ENCODE measurements at regions not wholly inside any gene's neighbourhood (a gene's known extent, or its start where the extent isn't known, plus 50 kb on each side); places are given as distances from the start of the nearest gene placed in this dataset.

DNA sequence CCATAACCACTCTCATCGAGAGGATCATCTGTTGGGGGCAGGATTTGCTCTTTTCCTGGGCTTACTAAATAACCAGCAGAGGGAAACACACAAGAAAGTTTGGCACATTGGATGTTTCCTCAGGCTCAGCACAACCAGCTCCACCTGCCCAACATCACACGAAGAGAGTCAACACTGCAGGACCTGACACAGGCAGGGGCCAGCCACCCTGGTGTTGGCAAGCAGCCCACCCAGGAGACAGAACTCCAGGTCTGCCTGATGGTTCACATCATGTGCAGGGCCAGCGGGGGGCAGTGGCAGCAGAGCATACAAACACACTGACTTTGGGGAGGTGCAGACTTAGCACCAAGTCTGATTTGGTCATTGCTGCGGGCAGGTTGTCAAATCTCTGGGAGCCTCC, 182.3 kb upstream of the GALNT2 start:
- no peaks in the 10 kb centered on the region for H3K36me3 ChIP-seq (ENCODE audit: control insufficient read depth, insufficient read depth, low read length)
- WGBS, 2 experiments (ENCODE audit: insufficient coverage in 2 of 2), result 57 to 95% methylated on average over 1 to 3 of the region's 4 CpGs
- no peak overlapping the region for H3K4me3 ChIP-seq (ENCODE audit: extremely low read depth, insufficient read depth, low read length, poor library complexity, severe bottlenecking)
- H3K4me1 ChIP-seq (ENCODE audit: control insufficient read depth, insufficient read depth, low read length, poor library complexity, severe bottlenecking), result peaks cover 5% of the 10 kb centered on the region
- H3K27ac ChIP-seq (ENCODE audit: low read depth, low read length, severe bottlenecking), result no peak overlapping the region
- no peaks in the 10 kb centered on the region for H3K9me3 ChIP-seq (ENCODE audit: control insufficient read depth, low read length)

DNA sequence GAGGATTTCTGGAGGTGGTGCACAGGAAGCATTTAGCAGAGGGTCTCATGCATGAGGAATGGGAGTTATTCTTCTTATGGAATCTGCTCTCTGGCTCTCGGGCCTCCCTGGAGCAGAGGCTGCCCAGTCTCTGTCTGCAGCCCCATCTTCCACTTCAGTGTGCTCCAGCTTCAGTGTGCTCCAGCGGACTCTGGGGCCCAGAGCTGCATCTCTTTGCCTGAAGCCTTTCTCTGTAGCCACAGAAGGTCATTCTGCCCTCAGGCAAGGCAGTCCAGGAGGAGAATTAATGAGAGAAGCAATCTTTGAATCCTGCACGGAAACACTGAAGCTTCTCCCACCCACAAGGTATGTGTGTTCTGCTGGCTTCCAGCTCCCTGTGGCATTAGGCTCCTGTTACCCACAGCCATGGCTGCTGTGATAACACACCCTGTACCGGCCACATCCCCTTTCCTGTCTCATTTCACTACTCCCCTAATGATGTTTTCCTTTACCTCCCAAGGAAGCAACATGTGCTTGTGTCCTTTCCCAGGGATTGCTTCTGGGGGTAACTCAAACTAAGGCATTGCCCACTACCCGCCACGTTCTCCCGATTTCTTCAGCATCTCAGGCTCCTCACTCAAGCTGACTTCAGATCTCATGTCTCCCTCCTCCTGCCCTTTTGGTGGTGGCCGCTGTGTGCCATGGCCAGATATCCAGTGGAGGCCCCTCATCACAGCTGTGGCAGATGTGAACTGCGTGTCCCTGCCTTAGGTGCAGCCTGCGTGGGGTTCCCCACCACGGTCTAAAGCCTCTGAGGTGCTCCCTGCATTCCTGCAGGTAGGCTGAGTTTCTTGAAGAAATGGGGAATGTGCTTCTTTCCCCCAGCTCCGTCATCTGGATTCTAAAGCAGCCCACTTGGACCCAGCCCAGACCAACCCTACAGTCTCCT, 181.2 kb upstream of the GALNT2 start:
- WGBS, 2 experiments (ENCODE audit: insufficient coverage in 2 of 2), result 90 to 91% methylated on average over 10 of the region's 12 CpGs
- no peaks in the 10 kb centered on the region for H3K9me3 ChIP-seq (ENCODE audit: control insufficient read depth, low read length)
- no peaks in the 10 kb centered on the region for H3K36me3 ChIP-seq (ENCODE audit: control insufficient read depth, insufficient read depth, low read length)
- H3K4me3 ChIP-seq (ENCODE audit: extremely low read depth, insufficient read depth, low read length, poor library complexity, severe bottlenecking), result no peak overlapping the region
- H3K27ac ChIP-seq (ENCODE audit: low read depth, low read length, severe bottlenecking), result no peak overlapping the region
- no peaks in the 10 kb centered on the region for H3K4me1 ChIP-seq (ENCODE audit: control insufficient read depth, insufficient read depth, low read length, poor library complexity, severe bottlenecking)

DNA sequence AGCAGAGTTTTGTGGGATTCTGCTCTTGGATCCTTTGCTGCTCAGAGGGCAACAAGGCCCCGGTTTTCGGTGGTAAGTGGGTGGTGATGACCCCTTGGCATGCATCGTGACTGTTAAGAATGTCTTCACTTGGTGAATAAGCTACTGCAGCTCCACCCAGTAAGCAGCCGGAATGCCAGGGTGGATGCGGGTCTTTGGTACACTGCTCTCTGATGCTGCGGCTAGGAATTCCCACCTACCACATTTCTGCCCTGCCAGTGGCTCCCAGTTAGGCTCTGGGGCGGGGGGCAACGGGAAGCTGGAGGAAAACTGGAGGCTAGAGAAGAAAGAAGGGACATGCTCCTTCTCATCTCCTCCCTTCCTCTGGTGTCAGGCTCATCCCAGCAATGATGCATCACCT, 180.4 kb upstream of the GALNT2 start:
- Histone ChIP-seq H3K9me3 (ENCODE audit: control insufficient read depth, low read length) (no peaks in the 10 kb centered on the region), H3K4me1 (ENCODE audit: control insufficient read depth, insufficient read depth, low read length, poor library complexity, severe bottlenecking) (no peaks in the 10 kb centered on the region), H3K27ac (ENCODE audit: low read depth, low read length, severe bottlenecking) (no peak overlapping the region), H3K4me3 (ENCODE audit: extremely low read depth, insufficient read depth, low read length, poor library complexity, severe bottlenecking) (no peak overlapping the region), H3K36me3 (ENCODE audit: control insufficient read depth, insufficient read depth, low read length) (no peaks in the 10 kb centered on the region)
- 90 to 96% methylated on average over 5 to 6 of the region's 8 CpGs for WGBS, 2 experiments (ENCODE audit: insufficient coverage in 2 of 2)

DNA sequence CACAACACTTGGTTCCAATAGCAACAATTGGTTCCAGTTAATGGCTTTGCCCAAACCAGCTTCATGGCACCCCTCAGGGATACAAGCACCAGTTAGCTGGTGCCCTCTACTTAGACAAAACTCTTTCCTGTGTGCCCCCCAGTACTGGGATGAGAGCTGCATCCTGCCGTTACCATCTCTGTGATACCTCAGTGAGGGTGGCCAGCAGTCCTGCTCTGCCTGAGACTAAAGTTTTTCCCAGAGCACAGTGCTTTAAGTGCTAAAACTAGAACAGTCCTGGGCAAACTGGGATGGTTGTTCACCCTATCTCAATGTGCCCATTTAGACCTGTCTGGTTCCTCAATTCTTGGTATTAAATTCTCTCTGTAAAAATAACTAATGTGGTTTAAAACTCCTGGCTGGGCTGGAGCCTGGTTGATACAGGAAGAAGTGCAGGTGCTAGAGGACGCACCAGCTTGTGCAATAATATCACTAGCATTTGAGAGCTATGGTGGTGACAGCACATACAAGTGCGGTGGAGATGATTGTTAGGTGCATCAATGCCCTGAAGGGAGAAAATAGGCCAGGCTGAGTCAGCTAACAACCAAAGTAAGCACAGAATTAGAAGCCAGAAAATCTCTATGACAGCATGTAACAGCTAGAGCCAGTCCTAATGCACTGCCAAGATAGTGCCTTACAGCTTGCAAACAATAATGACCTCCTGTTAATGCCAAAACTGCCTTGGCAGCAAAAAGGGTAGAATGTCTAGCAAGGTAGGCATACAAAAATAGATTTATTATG, 179.8 kb upstream of the GALNT2 start:
- Histone ChIP-seq H3K4me3 (ENCODE audit: extremely low read depth, insufficient read depth, low read length, poor library complexity, severe bottlenecking) (no peak overlapping the region), H3K4me1 (ENCODE audit: control insufficient read depth, insufficient read depth, low read length, poor library complexity, severe bottlenecking) (no peaks in the 10 kb centered on the region), H3K9me3 (ENCODE audit: control insufficient read depth, low read length) (no peaks in the 10 kb centered on the region), H3K27ac (ENCODE audit: low read depth, low read length, severe bottlenecking) (no peak overlapping the region), H3K36me3 (ENCODE audit: control insufficient read depth, insufficient read depth, low read length) (no peaks in the 10 kb centered on the region)
- WGBS, 2 experiments (ENCODE audit: insufficient coverage in 2 of 2), result 86 to 95% methylated on average over 1 to 2 of the region's 3 CpGs

DNA sequence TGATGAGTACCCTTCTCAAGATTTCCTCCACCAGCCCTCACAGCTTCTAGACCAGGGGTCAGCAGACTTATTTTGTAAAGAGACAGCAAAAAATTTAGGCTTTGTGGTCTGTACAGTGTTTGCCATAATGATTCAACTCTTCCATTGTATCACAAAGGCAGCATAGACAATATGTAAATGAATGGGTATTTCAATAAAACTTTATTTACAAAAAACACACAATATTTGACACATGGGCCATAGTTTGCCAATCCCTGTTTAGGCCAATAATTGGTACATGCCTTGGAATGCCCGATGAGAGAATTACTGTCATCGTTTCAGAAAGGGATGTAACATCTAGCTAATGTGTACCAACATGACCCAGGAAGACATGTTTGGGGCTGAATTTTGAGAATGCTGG, 178.9 kb upstream of the GALNT2 start:
- no peaks in the 10 kb centered on the region for H3K36me3 ChIP-seq (ENCODE audit: control insufficient read depth, insufficient read depth, low read length)
- H3K9me3 ChIP-seq (ENCODE audit: control insufficient read depth, low read length), result no peaks in the 10 kb centered on the region
- H3K4me3 ChIP-seq (ENCODE audit: extremely low read depth, insufficient read depth, low read length, poor library complexity, severe bottlenecking), result no peak overlapping the region
- H3K27ac ChIP-seq (ENCODE audit: low read depth, low read length, severe bottlenecking), result no peak overlapping the region
- H3K4me1 ChIP-seq (ENCODE audit: control insufficient read depth, insufficient read depth, low read length, poor library complexity, severe bottlenecking), result no peaks in the 10 kb centered on the region
- 83 to 100% methylated on average over 2 of the region's 2 CpGs for WGBS, 2 experiments (ENCODE audit: insufficient coverage in 2 of 2)

DNA sequence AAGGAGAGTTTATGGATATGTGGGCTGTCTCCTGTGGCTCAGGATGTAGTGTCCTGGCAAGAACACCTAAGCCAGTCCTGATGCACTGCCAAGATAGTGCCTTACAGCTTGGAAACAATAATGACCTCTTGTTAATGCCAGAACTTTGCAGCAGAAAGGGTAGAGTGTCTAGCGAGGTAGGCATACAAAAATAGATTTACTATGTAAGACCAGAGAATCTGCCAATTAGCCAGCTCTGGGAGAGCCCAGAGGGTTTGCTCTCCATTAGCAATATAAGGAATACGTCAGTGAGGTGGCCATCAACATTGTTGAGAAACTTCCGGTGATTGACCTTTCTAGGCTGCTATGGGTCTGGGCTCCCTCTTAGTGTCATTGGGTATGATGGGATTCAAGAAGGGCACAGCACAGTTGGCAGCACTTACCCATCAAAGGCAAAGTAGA, 178.5 kb upstream of the GALNT2 start:
- H3K4me3 ChIP-seq (ENCODE audit: extremely low read depth, insufficient read depth, low read length, poor library complexity, severe bottlenecking), result no peak overlapping the region
- H3K36me3 ChIP-seq (ENCODE audit: control insufficient read depth, insufficient read depth, low read length), result no peaks in the 10 kb centered on the region
- no peaks in the 10 kb centered on the region for H3K4me1 ChIP-seq (ENCODE audit: control insufficient read depth, insufficient read depth, low read length, poor library complexity, severe bottlenecking)
- WGBS, 2 experiments (ENCODE audit: insufficient coverage in 2 of 2), result 90 to 93% methylated on average over 3 of the region's 3 CpGs
- H3K9me3 ChIP-seq (ENCODE audit: control insufficient read depth, low read length), result no peaks in the 10 kb centered on the region
- H3K27ac ChIP-seq (ENCODE audit: low read depth, low read length, severe bottlenecking), result no peak overlapping the region

DNA sequence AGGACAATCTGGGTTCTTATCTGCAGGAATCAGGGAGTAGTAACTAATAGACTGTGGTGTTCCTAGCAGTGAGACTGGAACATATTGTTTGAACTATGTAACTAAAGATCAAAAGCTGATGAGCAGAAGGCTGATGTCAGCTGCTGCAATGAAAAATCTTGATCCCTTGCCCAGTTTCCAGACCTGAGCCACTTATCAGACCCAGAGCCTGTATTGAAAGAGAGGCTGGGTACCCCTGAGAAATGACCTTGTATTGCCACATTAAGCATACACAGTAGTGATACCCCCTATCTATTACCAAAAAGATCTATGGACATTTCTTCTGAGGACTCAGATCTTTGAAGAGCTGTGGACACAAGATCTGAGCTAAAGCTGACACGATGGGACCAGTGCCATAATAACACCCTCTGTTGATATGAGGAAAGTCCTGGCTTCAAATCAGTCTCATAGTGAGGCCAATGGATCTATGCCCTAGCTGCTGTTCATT, 178.0 kb upstream of the GALNT2 start:
- H3K9me3 ChIP-seq (ENCODE audit: control insufficient read depth, low read length), result no peaks in the 10 kb centered on the region
- H3K36me3 ChIP-seq (ENCODE audit: control insufficient read depth, insufficient read depth, low read length), result no peaks in the 10 kb centered on the region
- no peak overlapping the region for H3K4me3 ChIP-seq (ENCODE audit: extremely low read depth, insufficient read depth, low read length, poor library complexity, severe bottlenecking)
- WGBS, 2 experiments (ENCODE audit: insufficient coverage in 2 of 2), result 83 to 87% methylated on average over 1 of the region's 1 CpG
- no peak overlapping the region for H3K27ac ChIP-seq (ENCODE audit: low read depth, low read length, severe bottlenecking)
- no peaks in the 10 kb centered on the region for H3K4me1 ChIP-seq (ENCODE audit: control insufficient read depth, insufficient read depth, low read length, poor library complexity, severe bottlenecking)

DNA sequence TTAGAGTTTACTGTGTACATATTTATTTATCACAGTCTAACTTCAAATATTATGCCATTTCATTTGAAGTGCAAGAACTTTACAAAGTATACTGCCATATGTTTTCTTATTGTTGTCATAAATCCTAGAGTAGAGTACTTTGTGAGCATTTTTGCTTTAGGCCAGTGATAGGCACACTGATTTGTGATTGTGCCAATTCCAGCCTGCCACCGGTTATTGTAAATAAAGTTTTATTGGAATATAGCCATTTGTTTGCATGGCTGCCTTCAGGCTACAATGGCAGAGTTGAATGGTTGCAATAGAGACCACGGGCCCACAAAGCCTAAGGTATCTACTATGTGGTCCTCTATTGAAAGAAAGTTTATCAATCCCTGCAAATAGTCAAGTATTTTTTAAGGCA, 175.8 kb upstream of the GALNT2 start:
- H3K27ac ChIP-seq (ENCODE audit: low read depth, low read length, severe bottlenecking), result no peak overlapping the region
- no peaks in the 10 kb centered on the region for H3K9me3 ChIP-seq (ENCODE audit: control insufficient read depth, low read length)
- H3K36me3 ChIP-seq (ENCODE audit: control insufficient read depth, insufficient read depth, low read length), result no peaks in the 10 kb centered on the region
- no peaks in the 10 kb centered on the region for H3K4me1 ChIP-seq (ENCODE audit: control insufficient read depth, insufficient read depth, low read length, poor library complexity, severe bottlenecking)
- H3K4me3 ChIP-seq (ENCODE audit: extremely low read depth, insufficient read depth, low read length, poor library complexity, severe bottlenecking), result no peak overlapping the region
- WGBS, 2 experiments (ENCODE audit: insufficient coverage in 2 of 2), result 100% methylated on average over 1 of the region's 2 CpGs

DNA sequence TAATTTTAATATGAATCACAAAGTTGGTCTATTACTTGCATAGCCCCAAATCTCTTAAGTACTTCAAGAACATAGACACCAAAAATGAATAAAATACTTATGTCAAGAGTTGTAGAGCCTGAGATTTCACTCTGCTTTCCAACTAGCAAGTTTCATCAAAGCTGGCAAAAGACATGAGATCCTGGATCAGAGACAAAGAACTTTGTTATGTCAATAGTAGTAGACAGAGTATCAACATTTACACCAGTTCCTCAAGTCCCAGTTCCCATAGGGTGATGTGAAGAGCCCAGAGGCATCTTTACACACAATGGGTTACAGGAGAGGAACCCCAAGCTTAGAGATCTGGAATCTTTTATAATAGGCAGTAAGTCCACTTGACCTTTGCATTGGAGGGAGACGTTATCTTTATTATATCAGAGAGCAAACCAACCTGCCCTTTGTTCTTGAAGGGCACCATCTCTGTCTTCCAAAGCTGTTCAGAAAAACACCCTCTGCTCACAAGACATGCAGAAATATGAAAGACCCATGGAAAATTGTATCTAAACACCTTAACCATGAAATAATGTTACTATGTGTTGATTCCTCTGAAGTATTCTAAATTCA, 174.4 kb upstream of the GALNT2 start:
- no peaks in the 10 kb centered on the region for H3K9me3 ChIP-seq (ENCODE audit: control insufficient read depth, low read length)
- H3K4me1 ChIP-seq (ENCODE audit: control insufficient read depth, insufficient read depth, low read length, poor library complexity, severe bottlenecking), result no peaks in the 10 kb centered on the region
- 100% methylated on average over 1 of the region's 1 CpG; no CpG with 5 or more reads in 1 of the 2 experiments for WGBS, 2 experiments (ENCODE audit: insufficient coverage in 2 of 2)
- no peaks in the 10 kb centered on the region for H3K36me3 ChIP-seq (ENCODE audit: control insufficient read depth, insufficient read depth, low read length)
- no peak overlapping the region for H3K4me3 ChIP-seq (ENCODE audit: extremely low read depth, insufficient read depth, low read length, poor library complexity, severe bottlenecking)
- H3K27ac ChIP-seq (ENCODE audit: low read depth, low read length, severe bottlenecking), result no peak overlapping the region

DNA sequence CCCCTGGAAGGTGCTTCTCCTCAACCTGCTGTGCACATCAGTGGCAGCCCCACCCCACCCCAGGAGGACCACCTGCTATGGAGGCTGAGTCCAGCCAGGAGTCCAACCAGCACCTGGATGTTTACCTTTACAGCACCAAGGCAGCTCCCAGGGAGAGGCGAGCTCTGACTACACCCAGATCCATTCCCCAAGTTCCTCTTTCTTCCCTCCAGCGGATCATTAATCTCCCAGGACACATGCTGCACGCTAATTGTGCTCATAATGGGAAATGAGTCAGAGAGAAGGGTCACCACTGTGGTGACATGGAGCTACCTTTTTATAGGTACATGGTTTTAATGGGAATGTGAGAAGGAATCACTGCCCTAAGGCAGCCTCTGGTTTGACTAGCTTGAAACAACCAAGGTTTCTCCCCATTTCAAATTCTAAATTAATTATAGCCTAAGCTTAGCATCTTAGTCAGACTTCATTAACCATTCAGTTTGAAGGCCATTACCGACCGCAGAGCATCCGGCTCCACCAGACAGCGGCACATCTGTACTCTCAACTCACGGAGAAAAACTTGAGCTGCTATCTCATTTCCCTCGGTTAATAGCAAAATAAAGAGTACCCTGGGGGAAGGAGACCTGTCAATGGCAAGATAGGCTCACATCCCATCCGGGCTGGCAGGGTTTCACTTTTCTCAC, 173.1 kb upstream of the GALNT2 start:
- no peak overlapping the region for H3K4me3 ChIP-seq (ENCODE audit: extremely low read depth, insufficient read depth, low read length, poor library complexity, severe bottlenecking)
- no peaks in the 10 kb centered on the region for H3K9me3 ChIP-seq (ENCODE audit: control insufficient read depth, low read length)
- WGBS, 2 experiments (ENCODE audit: insufficient coverage in 2 of 2), result 92 to 93% methylated on average over 4 to 9 of the region's 10 CpGs
- no peak overlapping the region for H3K27ac ChIP-seq (ENCODE audit: low read depth, low read length, severe bottlenecking)
- no peaks in the 10 kb centered on the region for H3K4me1 ChIP-seq (ENCODE audit: control insufficient read depth, insufficient read depth, low read length, poor library complexity, severe bottlenecking)
- H3K36me3 ChIP-seq (ENCODE audit: control insufficient read depth, insufficient read depth, low read length), result no peaks in the 10 kb centered on the region

Measured in mesodermal cell (in vitro differentiated cells).